ENCODE measurements at regions not wholly inside any gene's neighbourhood (a gene's known extent, or its start where the extent isn't known, plus 50 kb on each side); places are given as distances from the start of the nearest gene placed in this dataset.

GRCh38 chr3:38986901-38987300 lies 64.8 kb downstream of the SCN11A start:
- TF ChIP-seq, protein P1, sequence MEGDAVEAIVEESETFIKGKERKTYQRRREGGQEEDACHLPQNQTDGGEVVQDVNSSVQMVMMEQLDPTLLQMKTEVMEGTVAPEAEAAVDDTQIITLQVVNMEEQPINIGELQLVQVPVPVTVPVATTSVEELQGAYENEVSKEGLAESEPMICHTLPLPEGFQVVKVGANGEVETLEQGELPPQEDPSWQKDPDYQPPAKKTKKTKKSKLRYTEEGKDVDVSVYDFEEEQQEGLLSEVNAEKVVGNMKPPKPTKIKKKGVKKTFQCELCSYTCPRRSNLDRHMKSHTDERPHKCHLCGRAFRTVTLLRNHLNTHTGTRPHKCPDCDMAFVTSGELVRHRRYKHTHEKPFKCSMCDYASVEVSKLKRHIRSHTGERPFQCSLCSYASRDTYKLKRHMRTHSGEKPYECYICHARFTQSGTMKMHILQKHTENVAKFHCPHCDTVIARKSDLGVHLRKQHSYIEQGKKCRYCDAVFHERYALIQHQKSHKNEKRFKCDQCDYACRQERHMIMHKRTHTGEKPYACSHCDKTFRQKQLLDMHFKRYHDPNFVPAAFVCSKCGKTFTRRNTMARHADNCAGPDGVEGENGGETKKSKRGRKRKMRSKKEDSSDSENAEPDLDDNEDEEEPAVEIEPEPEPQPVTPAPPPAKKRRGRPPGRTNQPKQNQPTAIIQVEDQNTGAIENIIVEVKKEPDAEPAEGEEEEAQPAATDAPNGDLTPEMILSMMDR (IDR thresholded peaks at IDR 0.05; ENCODE audit: control extremely low read depth in 1 of 3, insufficient read depth in 1 of 3, low read depth in 1 of 3, low read length in 3 of 3): no peak
- TF ChIP-seq EP300 (IDR thresholded peaks at IDR 0.05; ENCODE audit: borderline replicate concordance in 1 of 2, low read depth in 2 of 2, low read length in 2 of 2): no peak
- TF ChIP-seq, protein P2, sequence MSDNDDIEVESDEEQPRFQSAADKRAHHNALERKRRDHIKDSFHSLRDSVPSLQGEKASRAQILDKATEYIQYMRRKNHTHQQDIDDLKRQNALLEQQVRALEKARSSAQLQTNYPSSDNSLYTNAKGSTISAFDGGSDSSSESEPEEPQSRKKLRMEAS (IDR thresholded peaks at IDR 0.05): no peak
- no peak for TF ChIP-seq ZNF274 (IDR thresholded peaks at IDR 0.05; ENCODE audit: borderline replicate concordance, extremely low read depth, low read length)

All from H1 (cell line).